ENCODE measurements at regions not wholly inside any gene's neighbourhood (a gene's known extent, or its start where the extent isn't known, plus 50 kb on each side); places are given as distances from the start of the nearest gene placed in this dataset.

GRCh38 chrX:112545051-112545450 is 134.7 kb downstream of the LHFPL1 start:
- TF ChIP-seq POLR2A (IDR thresholded peaks at IDR 0.05; ENCODE audit: low read length): no peak
- TF ChIP-seq GATA1 (IDR thresholded peaks at IDR 0.05; ENCODE audit: low read depth, low read length): no peak

Data from erythroblast (primary cell).